Keratinocyte (primary cell): ENCODE measurements at regions not wholly inside any gene's neighbourhood (a gene's known extent, or its start where the extent isn't known, plus 50 kb on each side); places are given as distances from the start of the nearest gene placed in this dataset.

Source experiments
- CTCF ChIP-seq, 3 experiments: IDR thresholded peaks in 1 of 3; conservative IDR thresholded peaks in 1 of 3; optimal IDR thresholded peaks in 1 of 3; 2 replicates in 2 of 3; 3 replicates in 1 of 3; pipeline versions ENCODE3 to v1.5.1; 2011; ENCODE audit warnings: low read length in 3 of 3, mild to moderate bottlenecking in 3 of 3, moderate library complexity in 2 of 3, control low read depth in 1 of 3, inconsistent platforms in 1 of 3; ENCODE audit not compliant: insufficient read depth in 2 of 3; ENCODE audit errors: extremely low read depth in 1 of 3
- EZH2 ChIP-seq: IDR thresholded peaks from one replicate; pipeline ENCODE4 v1.6.1; 2012; ENCODE audit warnings: inconsistent platforms, mild to moderate bottlenecking, low read length, moderate library complexity

GRCh38 chr11:12617632-12618031, 56.6 kb upstream of the TEAD1 start:
- TF ChIP-seq CTCF (optimal IDR thresholded peaks at IDR 0.05 in 1 of 3, IDR thresholded peaks at IDR 0.05 in 1 of 3, conservative IDR thresholded peaks at IDR 0.05 in 1 of 3; ENCODE audit: extremely low read depth in 1 of 3, insufficient read depth in 2 of 3, low read length in 3 of 3), result no peak
- TF ChIP-seq EZH2, result no peak
